ENCODE measurements at regions not wholly inside any gene's neighbourhood (a gene's known extent, or its start where the extent isn't known, plus 50 kb on each side); places are given as distances from the start of the nearest gene placed in this dataset.
"Not testable (repeated sequence)": the region's sequence is repeated elsewhere in the genome, so short reads cannot be mapped to it uniquely, and the experiment has no call there.

- Histone ChIP-seq H3K4me1 (ENCODE audit: control insufficient read depth, insufficient read depth, low read length) (no peaks in the 10 kb centered on the region), H3K9me3 (ENCODE audit: control insufficient read depth, insufficient read depth, low read length) (peaks cover 8% of the 10 kb centered on the region), H3K27me3 (ENCODE audit: control insufficient read depth, insufficient read depth, low read length) (no peaks in the 10 kb centered on the region), H3K27ac (ENCODE audit: low read depth, low read length) (no peak overlapping the region), H3K36me3 (ENCODE audit: control insufficient read depth, insufficient read depth, low read length) (no peaks in the 10 kb centered on the region), H3K9ac (ENCODE audit: low read depth, low read length) (no peak overlapping the region), H3K4me3 (ENCODE audit: low read depth, low read length) (no peak overlapping the region)
These were observed 113.9 kb downstream of the RIN2 start for GRCh38 chr20:19872001-19872400.

DNA sequence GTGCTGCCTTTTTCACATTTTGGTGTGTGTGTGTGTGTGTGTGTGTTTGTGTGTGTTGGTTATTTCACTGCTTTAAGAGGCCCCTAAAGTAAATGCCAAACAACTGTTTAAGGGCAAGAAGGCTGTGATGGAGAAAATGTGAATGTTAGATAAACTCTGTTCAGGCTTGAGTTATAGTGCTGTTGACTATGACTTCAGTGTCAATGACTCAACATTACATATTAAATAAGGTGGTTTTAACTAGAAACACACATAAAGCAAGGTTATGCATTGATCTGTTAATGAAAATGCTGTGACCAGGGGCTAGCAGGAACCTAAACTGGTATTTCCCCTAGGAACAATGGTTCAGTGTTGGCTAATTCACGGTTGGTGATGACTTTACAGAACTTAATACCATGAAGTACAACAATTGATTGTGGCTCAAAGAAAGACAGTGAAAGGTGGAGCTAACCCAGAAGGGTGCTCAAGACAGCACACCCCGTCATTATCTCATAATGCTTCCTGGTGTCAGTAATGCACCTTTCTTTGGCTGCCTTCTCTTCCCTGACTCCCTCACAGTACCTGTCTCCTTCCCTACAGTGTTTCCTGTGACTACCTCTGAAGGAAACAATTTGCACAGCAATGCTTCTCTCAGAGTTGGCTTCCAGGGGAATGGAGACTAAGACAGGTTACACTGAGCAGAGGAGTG is 116.1 kb downstream of the RIN2 start:
- H3K27ac ChIP-seq (ENCODE audit: low read depth, low read length), result no peak overlapping the region
- no peaks in the 10 kb centered on the region for H3K27me3 ChIP-seq (ENCODE audit: control insufficient read depth, insufficient read depth, low read length)
- H3K4me1 ChIP-seq (ENCODE audit: control insufficient read depth, insufficient read depth, low read length), result no peaks in the 10 kb centered on the region
- H3K9me3 ChIP-seq (ENCODE audit: control insufficient read depth, insufficient read depth, low read length), result peaks cover 8% of the 10 kb centered on the region
- no peaks in the 10 kb centered on the region for H3K36me3 ChIP-seq (ENCODE audit: control insufficient read depth, insufficient read depth, low read length)
- H3K4me3 ChIP-seq (ENCODE audit: low read depth, low read length), result no peak overlapping the region
- no peak overlapping the region for H3K9ac ChIP-seq (ENCODE audit: low read depth, low read length)

GRCh38 chr20:19875376-19876221 is 117.5 kb downstream of the RIN2 start:
- Histone ChIP-seq H3K9ac (ENCODE audit: low read depth, low read length) (no peak overlapping the region), H3K9me3 (ENCODE audit: control insufficient read depth, insufficient read depth, low read length) (peaks cover 8% of the 10 kb centered on the region), H3K4me1 (ENCODE audit: control insufficient read depth, insufficient read depth, low read length) (peaks cover under 1% of the 10 kb centered on the region; the same call in 1 of the 2 replicates), H3K27me3 (ENCODE audit: control insufficient read depth, insufficient read depth, low read length) (no peaks in the 10 kb centered on the region), H3K36me3 (ENCODE audit: control insufficient read depth, insufficient read depth, low read length) (no peaks in the 10 kb centered on the region), H3K27ac (ENCODE audit: low read depth, low read length) (no peak overlapping the region), H3K4me3 (ENCODE audit: low read depth, low read length) (no peak overlapping the region)

DNA sequence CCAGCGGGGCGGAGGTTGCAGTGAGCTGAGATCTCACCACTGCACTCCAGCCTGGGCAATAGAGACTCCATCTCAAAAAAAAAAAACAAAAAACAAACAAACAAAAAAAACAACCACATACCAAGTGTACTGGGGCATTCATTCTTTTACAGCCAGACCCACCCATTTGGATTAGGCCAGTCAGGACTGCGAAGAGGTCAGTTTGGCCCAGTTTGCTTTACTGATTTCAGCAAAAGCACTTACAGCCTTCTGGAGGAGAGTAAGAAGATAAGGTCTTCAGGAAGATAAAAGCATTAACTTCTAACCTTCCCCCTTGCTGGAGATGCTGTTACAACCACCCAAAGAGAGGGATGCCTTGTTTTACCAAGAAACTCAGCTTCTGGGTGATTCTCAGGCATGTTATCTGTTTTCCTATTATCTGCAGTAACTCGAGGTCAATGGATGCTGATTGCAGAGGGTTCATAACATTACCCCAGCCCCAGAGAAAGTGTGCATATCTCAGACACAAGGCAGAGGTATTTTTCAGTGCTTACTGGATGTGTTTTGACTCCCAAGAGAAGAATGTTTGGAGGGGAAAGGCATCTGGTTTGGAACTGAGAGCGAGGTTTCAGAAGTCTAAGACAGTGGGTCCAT is 118.9 kb downstream of the RIN2 start:
- peaks cover 8% of the 10 kb centered on the region for H3K9me3 ChIP-seq (ENCODE audit: control insufficient read depth, insufficient read depth, low read length)
- H3K4me1 ChIP-seq (ENCODE audit: control insufficient read depth, insufficient read depth, low read length), result peaks cover 8% of the 10 kb centered on the region; the same call in 1 of the 2 replicates
- H3K36me3 ChIP-seq (ENCODE audit: control insufficient read depth, insufficient read depth, low read length), result no peaks in the 10 kb centered on the region
- H3K27me3 ChIP-seq (ENCODE audit: control insufficient read depth, insufficient read depth, low read length), result no peaks in the 10 kb centered on the region
- no peak overlapping the region for H3K4me3 ChIP-seq (ENCODE audit: low read depth, low read length)
- H3K9ac ChIP-seq (ENCODE audit: low read depth, low read length), result no peak overlapping the region
- H3K27ac ChIP-seq (ENCODE audit: low read depth, low read length), result no peak overlapping the region

DNA sequence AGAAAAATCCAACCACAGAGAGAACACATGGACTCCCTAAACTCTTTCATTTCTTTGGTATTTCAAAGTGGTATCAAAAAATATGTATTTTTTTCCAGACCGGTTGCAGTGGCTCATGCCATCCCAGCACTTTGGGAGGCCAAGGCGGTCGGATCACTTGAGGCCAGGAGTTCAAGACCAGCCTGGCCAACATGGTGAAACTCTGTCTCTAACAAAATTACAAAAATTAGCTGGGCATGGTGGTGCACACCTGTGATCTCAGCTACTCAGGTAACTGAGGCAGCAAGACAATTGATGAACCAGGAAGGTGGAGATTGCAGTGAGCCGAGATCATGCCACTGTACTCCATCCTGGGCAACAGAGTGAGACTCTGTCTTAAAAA is 121.8 kb downstream of the RIN2 start:
- not testable (repeated sequence) for H3K9me3 ChIP-seq (ENCODE audit: control insufficient read depth, insufficient read depth, low read length); H3K9ac ChIP-seq (ENCODE audit: low read depth, low read length); H3K27me3 ChIP-seq (ENCODE audit: control insufficient read depth, insufficient read depth, low read length); H3K36me3 ChIP-seq (ENCODE audit: control insufficient read depth, insufficient read depth, low read length); H3K4me1 ChIP-seq (ENCODE audit: control insufficient read depth, insufficient read depth, low read length); H3K27ac ChIP-seq (ENCODE audit: low read depth, low read length); H3K4me3 ChIP-seq (ENCODE audit: low read depth, low read length)

GRCh38 chr20:19880256-19881079 is 122.4 kb downstream of the RIN2 start:
- Histone ChIP-seq H3K9me3 (ENCODE audit: control insufficient read depth, insufficient read depth, low read length) (no peaks in the 10 kb centered on the region), H3K27ac (ENCODE audit: low read depth, low read length) (peak overlapping the region; percentile 51), H3K4me1 (ENCODE audit: control insufficient read depth, insufficient read depth, low read length) (peaks cover 8% of the 10 kb centered on the region; the same call in 1 of the 2 replicates), H3K36me3 (ENCODE audit: control insufficient read depth, insufficient read depth, low read length) (no peaks in the 10 kb centered on the region), H3K9ac (ENCODE audit: low read depth, low read length) (no peak overlapping the region), H3K4me3 (ENCODE audit: low read depth, low read length) (no peak overlapping the region), H3K27me3 (ENCODE audit: control insufficient read depth, insufficient read depth, low read length) (no peaks in the 10 kb centered on the region)

- no peaks in the 10 kb centered on the region for H3K9me3 ChIP-seq (ENCODE audit: control insufficient read depth, insufficient read depth, low read length)
- no peaks in the 10 kb centered on the region for H3K27me3 ChIP-seq (ENCODE audit: control insufficient read depth, insufficient read depth, low read length)
- no peak overlapping the region for H3K4me3 ChIP-seq (ENCODE audit: low read depth, low read length)
- peak overlapping the region; percentile 51 for H3K27ac ChIP-seq (ENCODE audit: low read depth, low read length)
- no peaks in the 10 kb centered on the region for H3K36me3 ChIP-seq (ENCODE audit: control insufficient read depth, insufficient read depth, low read length)
- peaks cover 8% of the 10 kb centered on the region; the same call in 1 of the 2 replicates for H3K4me1 ChIP-seq (ENCODE audit: control insufficient read depth, insufficient read depth, low read length)
- no peak overlapping the region for H3K9ac ChIP-seq (ENCODE audit: low read depth, low read length)
These were observed 123.2 kb downstream of the RIN2 start for GRCh38 chr20:19881080-19881840.

DNA sequence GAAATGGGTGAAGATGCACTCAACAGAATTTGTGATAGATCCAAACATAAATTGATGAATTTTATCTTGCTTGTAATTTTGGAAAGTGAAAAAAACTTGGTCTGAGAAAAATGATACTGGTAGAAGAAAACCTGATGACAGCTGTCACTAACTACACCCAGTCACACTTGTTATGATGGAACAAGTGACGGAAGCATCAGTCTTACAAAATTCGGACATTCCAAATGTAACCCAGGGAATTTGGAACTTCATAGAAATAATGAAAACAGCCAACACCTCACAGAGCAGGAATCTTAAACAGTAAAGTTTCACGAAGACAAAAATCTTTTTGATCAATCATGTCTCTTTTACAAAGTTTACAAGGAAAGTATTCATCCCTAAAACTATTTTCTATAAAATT is 123.9 kb downstream of the RIN2 start:
- Histone ChIP-seq H3K36me3 (ENCODE audit: control insufficient read depth, insufficient read depth, low read length) (no peaks in the 10 kb centered on the region), H3K9me3 (ENCODE audit: control insufficient read depth, insufficient read depth, low read length) (no peaks in the 10 kb centered on the region), H3K4me3 (ENCODE audit: low read depth, low read length) (no peak overlapping the region), H3K27me3 (ENCODE audit: control insufficient read depth, insufficient read depth, low read length) (no peaks in the 10 kb centered on the region), H3K9ac (ENCODE audit: low read depth, low read length) (no peak overlapping the region), H3K4me1 (ENCODE audit: control insufficient read depth, insufficient read depth, low read length) (peaks cover 8% of the 10 kb centered on the region; the same call in 1 of the 2 replicates), H3K27ac (ENCODE audit: low read depth, low read length) (no peak overlapping the region)

DNA sequence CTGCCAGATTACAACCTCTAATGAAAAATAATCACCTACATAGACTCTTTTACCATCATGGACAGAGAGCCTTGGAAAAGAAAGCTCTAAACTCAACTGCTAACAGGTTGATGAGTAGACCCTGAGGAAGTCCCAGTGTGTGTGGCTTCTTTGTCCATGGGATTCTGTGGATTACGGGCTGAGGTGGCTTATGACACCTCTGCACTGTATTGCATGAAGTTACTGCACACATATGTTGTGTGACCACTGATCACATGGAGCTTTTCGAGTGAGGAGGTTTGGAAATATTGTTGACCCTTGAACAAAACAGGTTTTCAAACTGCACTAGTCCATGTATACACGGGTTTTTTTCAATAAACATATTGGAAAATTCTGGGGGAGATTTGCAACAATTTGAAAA is 124.4 kb downstream of the RIN2 start:
- no peaks in the 10 kb centered on the region for H3K36me3 ChIP-seq (ENCODE audit: control insufficient read depth, insufficient read depth, low read length)
- no peaks in the 10 kb centered on the region for H3K27me3 ChIP-seq (ENCODE audit: control insufficient read depth, insufficient read depth, low read length)
- H3K4me1 ChIP-seq (ENCODE audit: control insufficient read depth, insufficient read depth, low read length), result peaks cover 8% of the 10 kb centered on the region; the same call in 1 of the 2 replicates
- no peak overlapping the region for H3K9ac ChIP-seq (ENCODE audit: low read depth, low read length)
- H3K9me3 ChIP-seq (ENCODE audit: control insufficient read depth, insufficient read depth, low read length), result no peaks in the 10 kb centered on the region
- no peak overlapping the region for H3K4me3 ChIP-seq (ENCODE audit: low read depth, low read length)
- H3K27ac ChIP-seq (ENCODE audit: low read depth, low read length), result no peak overlapping the region

- no peaks in the 10 kb centered on the region for H3K36me3 ChIP-seq (ENCODE audit: control insufficient read depth, insufficient read depth, low read length)
- H3K9ac ChIP-seq (ENCODE audit: low read depth, low read length), result no peak overlapping the region
- no peak overlapping the region for H3K27ac ChIP-seq (ENCODE audit: low read depth, low read length)
- H3K9me3 ChIP-seq (ENCODE audit: control insufficient read depth, insufficient read depth, low read length), result no peaks in the 10 kb centered on the region
- no peaks in the 10 kb centered on the region for H3K27me3 ChIP-seq (ENCODE audit: control insufficient read depth, insufficient read depth, low read length)
- peaks cover 8% of the 10 kb centered on the region; the same call in 1 of the 2 replicates for H3K4me1 ChIP-seq (ENCODE audit: control insufficient read depth, insufficient read depth, low read length)
- no peak overlapping the region for H3K4me3 ChIP-seq (ENCODE audit: low read depth, low read length)
These were observed 125.4 kb downstream of the RIN2 start for GRCh38 chr20:19883501-19883900.
